HuH-7.5 (cell line): ENCODE measurements at regions not wholly inside any gene's neighbourhood (a gene's known extent, or its start where the extent isn't known, plus 50 kb on each side); places are given as distances from the start of the nearest gene placed in this dataset.
"Not testable (repeated sequence)": the region's sequence is repeated elsewhere in the genome, so short reads cannot be mapped to it uniquely, and the experiment has no call there.

Source experiments
- DNase-seq: peaks from one replicate; pipeline ENCODE4 v3.0.0; 2011; ENCODE audit warnings: low spot score

GRCh38 chr3:191966556-191966955 is 505.6 kb downstream of the PYDC2 start:
- DNase-seq, result no peak

- DNase-seq, result no peak
These were observed 507.3 kb downstream of the PYDC2 start for GRCh38 chr3:191968299-191968698.

DNA sequence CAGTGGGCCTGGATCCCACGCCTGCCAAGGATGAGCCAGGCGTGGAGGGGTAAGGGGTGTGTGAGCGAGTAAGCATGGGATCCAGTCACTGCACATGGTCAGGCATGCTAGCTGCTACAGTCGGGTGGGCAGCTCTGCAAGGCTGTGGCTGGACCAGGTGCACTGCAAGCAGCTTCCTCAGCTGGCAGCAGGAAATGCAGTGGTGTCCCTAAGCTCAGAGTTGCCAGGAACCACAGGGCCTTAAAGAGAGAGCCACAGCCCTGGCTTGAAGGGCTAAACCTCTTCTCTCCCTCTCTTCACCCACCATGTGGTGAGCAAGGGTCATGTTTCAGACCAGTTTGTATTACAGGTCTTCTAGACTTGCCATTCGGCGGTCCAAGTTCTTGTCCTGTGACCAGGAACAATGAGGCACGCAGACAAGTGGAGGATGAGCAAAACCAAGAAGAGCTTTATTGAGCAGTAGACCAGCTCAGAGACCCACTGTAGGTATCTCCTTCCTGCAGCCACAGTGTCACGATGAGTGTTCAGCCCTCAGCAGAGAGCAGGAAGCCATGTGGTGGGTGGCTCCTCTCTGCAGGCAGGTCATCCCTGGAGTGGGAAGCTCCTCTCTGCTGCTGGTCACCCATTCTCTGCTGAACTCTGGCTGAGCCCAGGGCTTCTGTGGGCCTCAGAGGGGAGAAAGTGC is 511.9 kb downstream of the PYDC2 start:
- DNase-seq, result no peak

GRCh38 chr3:191973820-191974219 is 512.9 kb downstream of the PYDC2 start:
- no peak for DNase-seq

GRCh38 chr3:191975936-191976335 is 515.0 kb downstream of the PYDC2 start:
- no peak for DNase-seq

DNA sequence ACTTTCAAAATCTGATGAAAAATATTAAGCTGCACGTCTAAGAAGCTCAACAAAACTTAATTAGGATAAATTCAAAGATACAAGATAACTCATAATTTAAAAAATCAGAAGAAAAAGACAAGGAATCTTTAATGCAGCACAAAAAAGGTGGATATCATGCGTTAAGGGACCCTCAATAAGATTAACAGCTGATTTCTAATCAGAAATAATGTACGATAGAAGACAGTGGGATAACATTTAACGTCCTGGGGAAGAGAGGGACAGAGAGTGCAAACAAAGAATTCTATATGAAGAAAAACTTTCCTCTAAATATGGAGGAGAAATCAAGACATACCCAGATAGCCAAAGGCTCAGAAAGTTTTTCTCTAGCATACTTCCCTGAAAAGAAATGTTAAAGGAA is 519.5 kb downstream of the PYDC2 start:
- DNase-seq, result no peak

DNA sequence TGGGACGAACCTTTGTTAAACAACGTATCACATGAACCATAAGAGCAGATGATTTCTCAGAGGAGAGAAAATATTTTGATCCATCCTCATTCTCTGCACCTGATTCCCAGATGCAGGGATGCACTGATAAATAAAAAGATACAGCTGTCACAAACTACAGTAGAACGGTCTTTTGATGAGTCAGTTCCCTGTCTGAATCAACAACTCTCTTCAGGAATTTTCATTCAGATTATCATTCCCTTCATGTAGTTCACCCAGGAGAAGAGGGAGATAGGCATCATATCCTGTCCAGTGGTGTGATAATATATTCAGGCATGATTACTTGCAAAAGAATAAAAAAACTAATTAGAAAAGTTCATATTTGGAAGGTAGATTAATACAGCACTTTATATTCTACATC is 521.5 kb downstream of the PYDC2 start:
- no peak for DNase-seq

DNA sequence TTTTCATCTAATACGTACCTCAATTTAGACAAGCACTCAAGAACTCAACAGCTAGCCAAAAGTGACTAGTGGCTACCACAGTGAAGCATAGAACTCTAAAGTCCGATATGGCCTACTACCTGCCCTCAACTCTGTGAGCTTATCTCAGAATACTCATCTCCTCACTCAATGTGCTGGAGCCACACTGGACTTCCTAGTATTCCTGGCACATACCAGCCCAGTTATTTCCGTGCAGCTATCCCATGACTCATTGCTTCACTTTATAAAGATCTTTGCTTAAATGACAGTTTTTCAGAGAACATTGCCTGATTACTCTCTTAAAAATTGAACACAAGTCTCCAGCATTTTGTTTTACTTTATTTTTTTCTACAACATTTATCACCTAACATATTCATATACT is 524.7 kb downstream of the PYDC2 start:
- no peak for DNase-seq

DNA sequence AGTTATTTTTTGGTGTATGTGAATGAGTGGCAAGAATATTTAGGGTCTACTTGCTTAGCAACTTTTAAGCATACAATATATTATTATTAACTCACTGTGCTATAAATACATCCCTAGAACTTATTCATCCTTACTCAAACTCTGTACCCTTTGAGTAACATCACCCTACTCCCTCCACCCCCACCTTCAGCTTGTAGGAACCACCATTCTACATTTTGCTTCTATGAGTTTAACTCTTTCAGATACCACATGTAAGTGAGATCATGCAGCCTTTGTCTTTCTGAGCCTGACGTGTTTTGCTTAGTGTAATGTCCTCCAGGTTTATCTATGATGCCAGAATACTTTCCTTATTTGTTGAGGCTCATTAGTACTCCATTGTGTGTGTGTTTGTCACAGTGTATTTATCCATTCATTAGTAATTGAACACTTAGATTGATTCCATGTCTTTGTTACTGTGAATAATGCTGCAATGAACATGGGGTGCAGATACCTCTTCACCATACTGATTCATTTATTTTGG is 526.9 kb downstream of the PYDC2 start:
- DNase-seq, result no peak

GRCh38 chr3:191993952-191994351 is 533.0 kb downstream of the PYDC2 start:
- DNase-seq, result not testable (repeated sequence)

DNA sequence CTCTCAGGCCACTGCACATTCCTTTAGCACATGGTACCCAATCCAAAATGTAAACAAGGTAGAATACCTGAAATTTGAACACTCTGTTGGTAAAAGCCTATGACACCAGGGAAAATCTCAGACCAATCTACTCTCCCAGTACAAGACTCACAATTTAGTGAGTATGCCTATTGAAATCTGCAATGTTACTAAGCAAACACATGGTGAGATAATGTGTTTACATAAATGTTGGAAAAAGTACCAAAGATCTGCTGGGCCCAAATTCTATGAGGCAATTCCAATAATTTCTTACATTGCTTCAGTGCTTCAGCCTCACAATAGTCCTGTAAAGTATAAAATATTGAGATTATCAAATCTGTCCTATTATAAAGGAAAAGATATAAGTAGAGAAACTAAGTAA is 536.1 kb downstream of the PYDC2 start:
- peak; percentile 13 for DNase-seq

GRCh38 chr3:191997579-191998268 is 536.8 kb downstream of the PYDC2 start:
- no peak for DNase-seq

DNA sequence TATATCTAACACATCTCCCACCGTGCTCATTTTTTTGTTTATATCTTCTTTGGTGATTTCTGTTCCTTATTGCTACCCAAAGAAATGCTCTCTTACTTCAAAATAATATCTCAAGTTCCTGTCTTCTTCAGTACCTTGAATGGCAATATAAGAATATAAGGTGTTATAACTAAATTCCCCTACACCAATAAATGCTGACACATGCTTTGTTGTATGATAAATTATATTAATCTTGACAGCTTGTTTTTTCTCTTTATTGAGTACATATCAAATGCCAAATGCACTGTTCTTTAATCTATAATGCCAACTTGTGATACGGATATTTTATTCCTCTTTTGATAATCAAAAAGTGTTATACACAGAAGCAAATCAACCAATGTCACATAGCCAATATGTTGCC is 540.3 kb downstream of the PYDC2 start:
- DNase-seq, result no peak

DNA sequence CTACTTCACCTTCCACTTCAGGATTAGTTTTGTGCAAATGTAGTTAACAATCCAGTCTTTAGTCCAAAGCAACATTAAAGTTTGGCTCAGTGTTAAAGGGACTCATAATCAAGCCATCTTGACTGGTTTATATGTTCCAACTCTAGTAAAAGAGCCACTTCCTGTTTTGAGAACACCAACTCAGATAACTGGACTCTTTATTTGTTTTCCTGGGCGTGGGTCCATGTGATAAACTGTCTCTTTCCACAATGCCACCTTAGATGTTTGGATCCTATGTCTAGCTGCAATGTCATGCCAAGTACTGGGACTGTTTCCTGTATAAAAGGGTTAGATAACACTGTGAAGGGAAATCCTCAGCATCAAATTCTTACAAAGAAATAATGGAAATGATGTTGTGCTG is 545.0 kb downstream of the PYDC2 start:
- DNase-seq, result no peak

DNA sequence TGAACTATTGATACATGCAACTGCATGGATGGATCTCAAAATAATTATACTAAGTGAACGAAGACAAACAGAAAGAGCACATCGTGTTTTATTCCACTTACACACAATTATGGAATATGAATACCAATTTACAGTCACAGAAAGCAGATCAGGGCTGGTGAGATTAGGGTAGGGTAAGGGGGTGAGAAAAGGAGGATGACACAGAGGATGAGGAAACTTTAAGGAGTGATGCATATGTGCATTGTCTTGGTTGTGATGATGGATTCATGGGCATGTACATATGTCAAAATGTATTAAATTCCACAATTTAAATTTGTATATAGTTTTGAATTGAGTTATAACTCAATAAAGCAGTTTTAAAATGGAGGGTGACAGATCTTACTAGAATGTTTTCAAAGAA is 548.9 kb downstream of the PYDC2 start:
- DNase-seq, result no peak

GRCh38 chr3:192010490-192010889 is 549.5 kb downstream of the PYDC2 start:
- no peak for DNase-seq

GRCh38 chr3:192011137-192011536 is 550.2 kb downstream of the PYDC2 start:
- DNase-seq, result no peak

DNA sequence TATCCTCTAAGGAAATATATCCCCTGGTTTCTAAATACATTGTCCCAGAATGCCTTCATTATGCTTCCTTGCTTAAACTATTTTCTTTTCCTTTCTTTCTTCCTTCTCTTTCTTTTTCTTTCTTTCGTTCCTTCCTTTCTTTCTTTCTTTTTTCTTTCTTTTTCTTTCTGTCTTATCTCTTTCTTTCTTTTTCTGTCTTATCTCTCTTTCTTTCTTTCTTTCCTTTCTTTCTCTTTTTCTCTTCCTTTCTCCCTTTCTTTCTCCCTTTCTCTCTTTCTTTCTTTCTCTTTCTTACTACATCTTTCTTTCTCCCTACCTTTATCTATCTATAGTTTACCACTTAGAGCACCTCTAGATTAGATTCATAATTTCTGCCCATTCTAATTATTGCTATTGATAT is 552.1 kb downstream of the PYDC2 start:
- DNase-seq, result no peak

GRCh38 chr3:192022412-192022811 is 561.4 kb downstream of the PYDC2 start:
- no peak for DNase-seq

DNA sequence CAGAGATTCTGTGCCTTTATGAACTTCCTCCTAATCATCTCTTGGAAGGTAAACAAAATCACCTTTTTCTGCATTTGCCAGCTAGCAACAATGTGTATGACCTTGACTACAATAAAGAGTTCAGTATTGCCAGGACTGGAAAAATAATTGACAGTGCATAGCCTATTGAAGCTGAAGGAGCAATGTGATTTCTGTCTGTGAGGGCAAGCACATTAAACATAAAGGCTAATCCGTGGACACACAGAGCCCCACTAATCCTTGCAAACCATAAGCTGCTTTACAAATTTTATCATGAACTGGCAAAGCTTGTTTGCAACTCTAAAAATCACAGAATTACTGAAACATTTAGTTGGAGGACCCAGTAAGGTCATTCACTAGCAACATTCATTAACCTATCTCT is 563.8 kb downstream of the PYDC2 start:
- DNase-seq, result no peak

- no peak for DNase-seq
These were observed 565.7 kb downstream of the PYDC2 start for GRCh38 chr3:192026661-192027060.

DNA sequence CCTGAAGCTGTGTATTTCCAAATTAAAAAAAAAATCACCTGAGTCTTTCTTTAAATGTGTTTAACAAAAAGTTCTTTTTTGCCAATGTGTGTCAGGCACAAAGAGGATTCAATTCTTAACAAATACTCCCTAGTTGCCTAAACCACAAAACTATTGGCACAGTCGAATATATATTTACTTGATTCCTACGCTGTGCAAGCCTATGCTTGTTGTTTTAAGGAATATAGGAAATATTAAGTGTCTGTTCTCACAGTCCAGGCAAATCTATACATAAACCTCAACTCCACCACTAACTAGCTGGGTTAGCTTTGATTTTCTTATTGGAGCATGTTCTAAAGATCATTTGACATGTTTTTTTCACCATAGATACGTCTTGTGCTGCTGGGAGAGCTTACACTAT is 571.0 kb downstream of the PYDC2 start:
- no peak for DNase-seq

GRCh38 chr3:192033246-192033645 is 572.3 kb downstream of the PYDC2 start:
- no peak for DNase-seq

- DNase-seq, result no peak
These were observed 577.8 kb downstream of the PYDC2 start for GRCh38 chr3:192038726-192039125.
